ENCODE measurements at regions not wholly inside any gene's neighbourhood (a gene's known extent, or its start where the extent isn't known, plus 50 kb on each side); places are given as distances from the start of the nearest gene placed in this dataset.

DNA sequence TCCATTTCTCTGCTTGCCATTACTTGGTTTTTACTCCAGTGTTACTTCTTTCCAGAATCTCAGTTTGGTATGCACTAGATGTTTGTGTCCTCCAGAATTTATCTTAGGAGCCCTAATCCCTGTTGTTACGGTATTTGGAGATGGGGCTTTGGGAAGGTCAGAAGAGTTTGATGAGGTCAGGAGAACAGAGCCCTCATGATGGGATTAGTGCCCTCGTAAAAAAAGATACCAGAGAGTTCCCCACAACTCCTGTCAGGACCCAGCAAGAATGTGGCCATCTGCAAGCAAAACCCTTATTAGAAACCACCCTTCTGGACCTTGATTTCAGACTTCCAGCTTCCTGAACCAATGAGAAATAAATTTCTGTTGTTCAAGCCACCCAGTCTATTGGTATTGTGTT, 98.0 kb downstream of the ADAMTS1 start:
- TF ChIP-seq, protein P1, sequence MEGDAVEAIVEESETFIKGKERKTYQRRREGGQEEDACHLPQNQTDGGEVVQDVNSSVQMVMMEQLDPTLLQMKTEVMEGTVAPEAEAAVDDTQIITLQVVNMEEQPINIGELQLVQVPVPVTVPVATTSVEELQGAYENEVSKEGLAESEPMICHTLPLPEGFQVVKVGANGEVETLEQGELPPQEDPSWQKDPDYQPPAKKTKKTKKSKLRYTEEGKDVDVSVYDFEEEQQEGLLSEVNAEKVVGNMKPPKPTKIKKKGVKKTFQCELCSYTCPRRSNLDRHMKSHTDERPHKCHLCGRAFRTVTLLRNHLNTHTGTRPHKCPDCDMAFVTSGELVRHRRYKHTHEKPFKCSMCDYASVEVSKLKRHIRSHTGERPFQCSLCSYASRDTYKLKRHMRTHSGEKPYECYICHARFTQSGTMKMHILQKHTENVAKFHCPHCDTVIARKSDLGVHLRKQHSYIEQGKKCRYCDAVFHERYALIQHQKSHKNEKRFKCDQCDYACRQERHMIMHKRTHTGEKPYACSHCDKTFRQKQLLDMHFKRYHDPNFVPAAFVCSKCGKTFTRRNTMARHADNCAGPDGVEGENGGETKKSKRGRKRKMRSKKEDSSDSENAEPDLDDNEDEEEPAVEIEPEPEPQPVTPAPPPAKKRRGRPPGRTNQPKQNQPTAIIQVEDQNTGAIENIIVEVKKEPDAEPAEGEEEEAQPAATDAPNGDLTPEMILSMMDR (IDR thresholded peaks at IDR 0.05) = no peak
- TF ChIP-seq POLR2A (IDR thresholded peaks at IDR 0.05) (no peak), EP300 (IDR thresholded peaks at IDR 0.05; ENCODE audit: low read depth) (no peak), POLR2AphosphoS5 (IDR thresholded peaks at IDR 0.05) (no peak)

Data from transverse colon (tissue), 4 donors.